SJCRH30 (cell line): ENCODE measurements at regions not wholly inside any gene's neighbourhood (a gene's known extent, or its start where the extent isn't known, plus 50 kb on each side); places are given as distances from the start of the nearest gene placed in this dataset.

Experiments
- DNase-seq, 2 experiments: peaks; one replicate each; pipeline ENCODE4 v3.0.0-alpha.2; 2015 to 2020
- H3K27ac ChIP-seq: fragments of 250-450 bp; sonication (Bioruptor Pico); 2 replicates; pipeline ENCODE4 v1.5.1; 2020; ENCODE audit warnings: mild to moderate bottlenecking, moderate library complexity
- H3K27me3 ChIP-seq: fragments of 250-450 bp; sonication (Bioruptor Pico); 2 replicates; pipeline ENCODE4 v1.5.1; 2020; ENCODE audit warnings: mild to moderate bottlenecking, moderate library complexity
- H3K36me3 ChIP-seq: fragments of 250-450 bp; sonication (Bioruptor Pico); 2 replicates; pipeline ENCODE4 v1.5.1; 2020; ENCODE audit warnings: mild to moderate bottlenecking, moderate library complexity
- H3K4me1 ChIP-seq: fragments of 250-450 bp; sonication (Bioruptor Pico); 2 replicates; pipeline ENCODE4 v1.5.1; 2020; ENCODE audit warnings: mild to moderate bottlenecking, moderate library complexity
- H3K4me3 ChIP-seq: fragments of 250-450 bp; sonication (Bioruptor Pico); 2 replicates; pipeline ENCODE4 v1.5.1; 2020; ENCODE audit warnings: mild to moderate bottlenecking, moderate library complexity
- H3K9me3 ChIP-seq: fragments of 250-450 bp; sonication (Bioruptor Pico); replicated peaks from 2 replicates; pipeline ENCODE4 v1.5.1; 2020; ENCODE audit warnings: mild to moderate bottlenecking, moderate library complexity

- DNase-seq, result no peak
- H3K4me3 ChIP-seq, result no peak overlapping the region
- no peak overlapping the region for H3K27ac ChIP-seq
- H3K36me3 ChIP-seq, result no peaks in the 10 kb centered on the region
- H3K4me1 ChIP-seq, result no peaks in the 10 kb centered on the region
- H3K27me3 ChIP-seq, result peaks cover 15% of the 10 kb centered on the region
- 0 out of 2 replicates have a peak, but pooled peaks cover 2% of the 10 kb centered on the region for H3K9me3 ChIP-seq
Observed at GRCh38 chr22:22143448-22143847, 101.1 kb upstream of the VPREB1 start.

DNA sequence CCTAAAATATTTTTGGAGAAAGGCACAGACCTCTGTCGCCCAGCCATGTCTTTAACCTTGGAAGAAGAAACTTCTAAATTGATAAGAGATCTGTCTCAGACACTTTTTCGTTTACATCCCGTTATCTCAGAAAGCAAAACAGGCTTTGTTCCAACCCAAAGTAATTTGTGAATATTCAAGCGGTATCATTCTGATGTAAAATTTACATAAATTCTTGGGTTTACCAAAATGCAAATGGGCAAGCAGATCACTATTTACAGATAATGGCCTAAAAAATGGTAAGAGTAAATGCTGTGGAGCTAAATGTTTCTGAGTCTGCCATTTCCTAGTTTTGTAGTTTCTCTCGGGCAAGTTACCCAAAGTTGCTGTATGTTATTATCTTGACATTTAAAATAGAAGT lies 101.9 kb upstream of the VPREB1 start:
- Histone ChIP-seq H3K4me3 (no peak overlapping the region), H3K27ac (no peak overlapping the region), H3K4me1 (no peaks in the 10 kb centered on the region), H3K9me3 (0 out of 2 replicates have a peak, but pooled peaks cover 2% of the 10 kb centered on the region), H3K27me3 (peaks cover 9% of the 10 kb centered on the region), H3K36me3 (no peaks in the 10 kb centered on the region)
- no peak for DNase-seq

- H3K27me3 ChIP-seq, result peaks cover 9% of the 10 kb centered on the region
- H3K27ac ChIP-seq, result no peak overlapping the region
- no peak for DNase-seq
- no peaks in the 10 kb centered on the region for H3K4me1 ChIP-seq
- H3K36me3 ChIP-seq, result no peaks in the 10 kb centered on the region
- 0 out of 2 replicates have a peak, but pooled peaks cover 2% of the 10 kb centered on the region for H3K9me3 ChIP-seq
- H3K4me3 ChIP-seq, result no peak overlapping the region
Observed at GRCh38 chr22:22141771-22142591, 102.6 kb upstream of the VPREB1 start.

DNA sequence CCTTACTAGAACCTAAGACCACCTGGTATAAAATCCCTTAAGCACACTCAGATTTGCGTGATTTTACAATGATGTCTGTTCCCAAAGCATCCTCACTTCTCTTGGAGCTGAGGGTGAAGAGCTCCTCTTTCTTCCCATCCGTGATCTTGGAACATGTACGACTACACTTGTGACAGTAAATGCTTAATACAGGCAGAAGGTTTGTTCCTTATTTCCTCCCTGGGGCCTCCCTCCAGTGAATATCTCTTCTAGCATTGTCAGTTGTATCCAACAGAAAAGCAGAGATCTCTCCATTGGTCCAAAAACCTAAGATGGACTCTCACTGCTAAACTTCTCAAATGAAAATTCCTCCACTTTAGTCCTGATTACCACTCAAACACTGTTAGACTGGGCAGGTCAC lies 103.6 kb upstream of the VPREB1 start:
- no peak overlapping the region for H3K27ac ChIP-seq
- no peak for DNase-seq
- H3K27me3 ChIP-seq, result peaks cover 15% of the 10 kb centered on the region
- no peaks in the 10 kb centered on the region for H3K4me1 ChIP-seq
- no peaks in the 10 kb centered on the region for H3K36me3 ChIP-seq
- no peak overlapping the region for H3K4me3 ChIP-seq
- 0 out of 2 replicates have a peak, but pooled peaks cover 2% of the 10 kb centered on the region for H3K9me3 ChIP-seq

GRCh38 chr22:22139364-22139763 lies 105.2 kb upstream of the VPREB1 start:
- no peaks in the 10 kb centered on the region for H3K4me1 ChIP-seq
- H3K4me3 ChIP-seq, result no peak overlapping the region
- no peak overlapping the region for H3K27ac ChIP-seq
- no peak for DNase-seq
- peaks cover 15% of the 10 kb centered on the region for H3K27me3 ChIP-seq
- 0 out of 2 replicates have a peak, but pooled peaks cover 2% of the 10 kb centered on the region for H3K9me3 ChIP-seq
- H3K36me3 ChIP-seq, result no peaks in the 10 kb centered on the region

GRCh38 chr22:22138915-22139314 lies 105.7 kb upstream of the VPREB1 start:
- Histone ChIP-seq H3K36me3 (no peaks in the 10 kb centered on the region), H3K4me3 (no peak overlapping the region), H3K27ac (no peak overlapping the region), H3K27me3 (peaks cover 15% of the 10 kb centered on the region), H3K9me3 (0 out of 2 replicates have a peak, but pooled peaks cover 2% of the 10 kb centered on the region), H3K4me1 (no peaks in the 10 kb centered on the region)
- no peak for DNase-seq

DNA sequence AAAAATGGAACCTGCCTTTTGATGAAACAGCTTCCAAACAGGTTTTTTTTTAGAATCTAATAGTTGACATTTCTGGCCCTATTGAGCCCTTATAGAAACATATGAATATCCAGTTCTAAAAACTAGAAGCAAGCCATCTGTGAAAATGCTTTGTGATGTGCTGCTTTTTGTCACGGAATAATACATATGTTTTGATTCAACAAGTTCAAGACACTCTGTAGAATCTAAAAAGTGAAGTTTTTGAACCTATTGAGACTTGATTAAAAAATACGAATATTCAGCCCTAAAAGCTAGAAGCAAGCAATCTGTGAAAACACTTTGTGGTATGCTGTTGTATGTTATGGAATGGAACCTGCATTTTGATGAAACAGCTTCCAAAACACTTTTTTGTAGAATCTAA lies 106.7 kb upstream of the VPREB1 start:
- no peak overlapping the region for H3K27ac ChIP-seq
- peaks cover 15% of the 10 kb centered on the region for H3K27me3 ChIP-seq
- H3K4me1 ChIP-seq, result no peaks in the 10 kb centered on the region
- 0 out of 2 replicates have a peak, but pooled peaks cover 2% of the 10 kb centered on the region for H3K9me3 ChIP-seq
- DNase-seq, result no peak
- H3K4me3 ChIP-seq, result no peak overlapping the region
- no peaks in the 10 kb centered on the region for H3K36me3 ChIP-seq

- no peaks in the 10 kb centered on the region for H3K9me3 ChIP-seq
- no peaks in the 10 kb centered on the region for H3K36me3 ChIP-seq
- no peak overlapping the region for H3K4me3 ChIP-seq
- no peak for DNase-seq
- no peaks in the 10 kb centered on the region for H3K4me1 ChIP-seq
- peaks cover 14% of the 10 kb centered on the region; the same call in 1 of the 2 replicates for H3K27me3 ChIP-seq
- H3K27ac ChIP-seq, result no peak overlapping the region
Observed at GRCh38 chr22:22133910-22134309, 110.7 kb upstream of the VPREB1 start.

DNA sequence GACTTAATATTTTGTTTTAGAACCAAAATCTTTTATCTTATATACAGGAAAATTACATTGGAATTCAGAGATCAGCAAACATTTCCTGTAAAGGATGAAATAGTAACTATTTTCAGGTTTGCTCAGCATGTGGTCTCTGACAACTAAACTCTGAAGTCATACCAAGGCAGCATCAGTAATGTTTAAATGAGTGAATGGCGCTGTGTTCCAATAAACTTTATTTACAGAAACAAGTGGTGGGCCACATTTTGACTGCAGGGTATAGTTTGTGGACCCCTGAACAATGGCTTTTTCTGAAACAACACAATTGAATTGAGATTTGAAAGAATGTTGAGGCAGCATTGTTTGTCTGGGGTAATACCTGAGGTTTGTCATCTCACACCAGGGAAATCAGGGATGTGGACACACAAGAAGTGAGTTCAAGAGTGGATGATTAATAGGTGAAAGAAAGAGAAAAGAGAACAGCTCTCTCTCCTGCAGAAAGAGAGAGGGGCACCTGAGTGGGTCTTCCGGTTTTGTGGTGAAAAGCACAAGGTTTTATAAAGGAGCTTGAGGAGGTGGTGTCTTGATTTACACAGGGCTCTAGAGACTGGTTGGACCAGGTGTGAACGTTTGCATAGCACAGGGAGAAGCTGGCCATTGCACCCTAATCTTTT lies 113.5 kb upstream of the VPREB1 start:
- DNase-seq, result no peak
- H3K27me3 ChIP-seq, result peaks cover 15% of the 10 kb centered on the region
- no peak overlapping the region for H3K4me3 ChIP-seq
- no peak overlapping the region for H3K27ac ChIP-seq
- H3K36me3 ChIP-seq, result no peaks in the 10 kb centered on the region
- H3K4me1 ChIP-seq, result no peaks in the 10 kb centered on the region
- H3K9me3 ChIP-seq, result no peaks in the 10 kb centered on the region

DNA sequence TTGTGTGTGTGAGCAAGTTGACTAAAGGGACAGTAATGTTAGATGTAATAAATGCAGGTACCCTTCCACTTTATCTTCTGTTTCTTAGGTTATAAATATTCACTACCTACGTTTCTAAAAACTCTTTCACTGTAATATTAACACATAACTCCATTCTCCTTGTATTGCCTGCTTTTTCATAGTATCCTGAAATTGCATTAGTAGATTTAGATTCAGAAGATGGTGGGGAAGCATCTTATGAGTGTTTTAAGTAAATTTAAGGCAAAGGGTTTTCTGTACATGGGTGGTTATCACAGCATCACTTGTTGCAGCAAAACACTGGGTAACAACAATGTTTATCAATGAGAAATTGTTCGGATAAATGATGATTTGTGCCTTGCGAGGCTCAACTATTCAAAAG lies 115.2 kb upstream of the VPREB1 start:
- Histone ChIP-seq H3K9me3 (no peaks in the 10 kb centered on the region), H3K4me3 (no peak overlapping the region), H3K27ac (no peak overlapping the region), H3K4me1 (no peaks in the 10 kb centered on the region), H3K27me3 (peaks cover 15% of the 10 kb centered on the region), H3K36me3 (no peaks in the 10 kb centered on the region)
- no peak for DNase-seq

DNA sequence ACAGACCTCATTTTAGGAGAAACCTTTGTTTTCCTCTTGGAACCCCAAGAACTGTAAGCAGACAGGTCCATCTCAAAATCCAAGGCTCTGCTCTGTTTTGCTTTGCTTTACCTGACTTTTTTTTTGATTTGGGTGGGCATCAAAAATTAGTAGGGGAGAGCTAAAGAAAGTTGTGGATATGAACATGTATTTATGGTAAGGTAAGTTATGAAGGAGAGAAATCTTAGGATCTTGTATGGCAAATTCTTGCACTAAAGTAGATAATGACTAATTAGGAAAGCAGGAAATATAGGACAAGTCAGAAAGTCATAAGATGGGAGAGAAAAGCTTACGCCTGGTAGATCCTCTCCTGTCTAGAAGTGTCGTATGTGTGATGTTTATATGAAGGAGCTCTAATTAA lies 116.1 kb upstream of the VPREB1 start:
- H3K36me3 ChIP-seq, result no peaks in the 10 kb centered on the region
- peaks cover 15% of the 10 kb centered on the region for H3K27me3 ChIP-seq
- H3K27ac ChIP-seq, result no peak overlapping the region
- no peak overlapping the region for H3K4me3 ChIP-seq
- DNase-seq, result no peak
- H3K9me3 ChIP-seq, result no peaks in the 10 kb centered on the region
- no peaks in the 10 kb centered on the region for H3K4me1 ChIP-seq

GRCh38 chr22:22127100-22127499 lies 117.5 kb upstream of the VPREB1 start:
- Histone ChIP-seq H3K36me3 (no peaks in the 10 kb centered on the region), H3K27ac (no peak overlapping the region), H3K4me3 (no peak overlapping the region), H3K27me3 (peaks cover 15% of the 10 kb centered on the region), H3K4me1 (no peaks in the 10 kb centered on the region), H3K9me3 (no peaks in the 10 kb centered on the region)
- DNase-seq, result no peak

DNA sequence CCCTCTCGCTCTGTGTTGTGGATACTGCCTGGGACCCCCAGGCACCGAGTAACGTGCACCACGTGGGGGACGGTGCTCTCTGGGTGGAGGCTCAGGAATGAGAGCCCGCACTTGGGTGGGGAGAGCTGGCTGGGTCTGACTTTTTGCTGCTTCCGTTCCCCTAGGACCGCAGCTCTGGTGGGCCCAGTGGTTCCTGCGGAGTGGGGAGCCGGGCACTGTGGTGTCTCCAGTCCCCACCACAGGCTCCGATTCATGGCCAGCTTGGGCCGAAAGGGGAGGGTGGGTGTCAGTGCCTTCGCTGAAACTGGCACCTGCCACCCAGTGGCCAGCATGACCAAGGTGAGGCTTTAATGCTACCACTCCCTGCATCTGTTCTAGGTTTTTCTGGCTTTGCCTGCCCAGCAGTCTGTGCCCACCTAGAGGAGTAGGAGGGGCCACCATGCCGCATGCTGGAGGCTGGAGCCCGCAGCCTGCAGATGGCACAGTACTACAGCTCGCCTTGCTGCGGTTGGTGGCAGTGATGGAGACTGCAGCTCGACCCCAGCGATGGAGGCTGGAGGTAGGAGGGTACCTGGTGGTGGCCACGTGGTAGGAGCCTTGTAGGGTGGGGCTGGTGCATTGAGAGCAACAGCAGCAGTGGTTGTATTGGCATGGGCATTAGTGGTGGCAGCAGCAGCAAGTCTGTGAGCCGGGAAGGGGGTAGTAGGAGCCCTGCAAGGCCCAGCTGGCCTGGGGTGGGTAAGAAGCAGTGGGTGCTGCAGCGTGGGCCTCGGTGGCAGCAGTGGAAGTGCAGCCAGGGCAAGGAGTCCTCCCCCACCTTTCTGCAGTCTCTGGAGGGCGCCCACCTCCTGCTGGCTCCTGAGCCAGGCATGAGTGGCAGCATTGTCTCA lies 118.8 kb upstream of the VPREB1 start:
- H3K4me3 ChIP-seq, result no peak overlapping the region
- no peaks in the 10 kb centered on the region for H3K4me1 ChIP-seq
- H3K36me3 ChIP-seq, result no peaks in the 10 kb centered on the region
- H3K27ac ChIP-seq, result no peak overlapping the region
- no peak for DNase-seq
- H3K27me3 ChIP-seq, result peaks cover 15% of the 10 kb centered on the region
- H3K9me3 ChIP-seq, result no peaks in the 10 kb centered on the region

- no peaks in the 10 kb centered on the region for H3K36me3 ChIP-seq
- H3K9me3 ChIP-seq, result no peaks in the 10 kb centered on the region
- H3K4me1 ChIP-seq, result no peaks in the 10 kb centered on the region
- no peak overlapping the region for H3K27ac ChIP-seq
- no peak for DNase-seq
- H3K4me3 ChIP-seq, result no peak overlapping the region
- H3K27me3 ChIP-seq, result peaks cover 12% of the 10 kb centered on the region
Observed at GRCh38 chr22:22125028-22125578, 119.5 kb upstream of the VPREB1 start.
